NOMO-1 treated with DMSO at 0.1 percent for 48 hours (cell line): ENCODE measurements at regions not wholly inside any gene's neighbourhood (a gene's known extent, or its start where the extent isn't known, plus 50 kb on each side); places are given as distances from the start of the nearest gene placed in this dataset.

Experiments
- DNase-seq: peaks from one replicate; lab custom pipeline; 2025; ENCODE audit not compliant: unreplicated experiment; lab: John Stamatoyannopoulos, UW

- no peak for DNase-seq
Observed at GRCh38 chr6:77181749-77182148, 281.5 kb downstream of the HTR1B start.

- no peak for DNase-seq
Observed at GRCh38 chr6:77180326-77180725, 283.0 kb downstream of the HTR1B start.

- DNase-seq: no peak
Observed at GRCh38 chr6:77178821-77179220, 284.5 kb downstream of the HTR1B start.

DNA sequence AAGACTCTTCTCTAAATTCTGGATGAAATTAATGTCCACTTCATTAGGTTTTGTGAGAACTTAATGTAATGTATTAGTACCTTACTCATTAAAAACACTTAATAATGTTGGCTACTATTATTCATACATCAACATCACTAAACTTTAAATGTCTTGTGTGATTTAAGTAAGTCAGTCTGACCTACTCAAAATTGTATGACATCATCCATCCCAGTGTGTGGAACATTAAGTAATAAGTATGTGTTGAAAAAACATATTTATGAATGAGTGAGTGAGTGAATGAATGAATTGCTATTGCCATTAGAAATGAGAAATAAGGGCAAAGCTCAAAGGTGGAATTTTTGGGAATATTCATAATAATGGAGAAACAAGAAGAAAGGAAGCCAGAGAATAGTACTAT is 285.8 kb downstream of the HTR1B start:
- DNase-seq: no peak

DNA sequence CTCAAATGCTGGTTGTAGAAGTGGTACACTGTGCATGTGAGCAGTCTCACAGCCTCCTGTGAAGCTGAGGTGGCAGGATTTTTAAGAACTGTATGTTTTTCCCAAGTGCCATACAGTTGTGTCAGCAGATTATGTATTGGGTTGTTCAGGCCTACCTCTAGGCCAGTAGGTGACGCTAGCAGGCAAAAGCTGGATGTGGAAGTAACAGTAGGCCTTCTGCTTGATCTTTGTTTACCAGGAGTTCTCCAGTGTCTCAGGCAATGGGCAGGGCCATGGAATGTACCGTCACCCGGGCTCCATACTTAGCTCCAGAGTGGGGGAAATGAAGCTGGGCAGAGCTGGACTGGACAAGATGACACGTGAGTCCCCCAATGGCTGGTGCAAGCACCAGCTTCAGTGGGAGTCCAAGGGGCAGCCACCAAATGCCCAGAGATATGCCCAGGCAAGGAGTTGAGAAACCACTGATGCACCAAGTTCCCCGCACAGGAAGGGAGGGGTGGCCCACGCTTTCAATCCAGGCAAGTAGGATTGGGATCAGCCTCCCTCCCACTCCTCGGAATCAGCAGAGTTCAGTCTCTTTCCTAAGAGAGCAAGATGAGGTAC is 289.7 kb downstream of the HTR1B start:
- no peak for DNase-seq

- DNase-seq: no peak
Observed at GRCh38 chr6:77172578-77172977, 290.7 kb downstream of the HTR1B start.

DNA sequence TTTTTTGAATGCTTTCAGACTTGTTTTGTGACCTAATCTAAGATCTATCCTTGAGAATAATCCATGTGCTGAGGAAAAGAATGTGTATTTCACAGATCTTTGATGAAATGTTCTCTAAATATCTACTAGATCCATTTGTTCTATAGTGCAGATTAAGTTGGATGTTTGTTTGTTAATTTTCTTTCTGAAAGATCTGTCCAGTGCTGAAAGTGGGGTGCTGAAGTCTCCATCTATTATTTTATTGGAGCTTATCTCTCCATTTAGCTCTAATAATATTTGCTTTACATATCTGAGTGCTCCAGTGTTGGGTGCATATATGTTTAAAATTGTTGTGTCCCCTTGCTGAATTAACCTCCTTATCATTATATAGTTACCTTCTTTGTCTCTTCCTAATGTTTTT is 303.6 kb downstream of the HTR1B start:
- DNase-seq: no peak

DNA sequence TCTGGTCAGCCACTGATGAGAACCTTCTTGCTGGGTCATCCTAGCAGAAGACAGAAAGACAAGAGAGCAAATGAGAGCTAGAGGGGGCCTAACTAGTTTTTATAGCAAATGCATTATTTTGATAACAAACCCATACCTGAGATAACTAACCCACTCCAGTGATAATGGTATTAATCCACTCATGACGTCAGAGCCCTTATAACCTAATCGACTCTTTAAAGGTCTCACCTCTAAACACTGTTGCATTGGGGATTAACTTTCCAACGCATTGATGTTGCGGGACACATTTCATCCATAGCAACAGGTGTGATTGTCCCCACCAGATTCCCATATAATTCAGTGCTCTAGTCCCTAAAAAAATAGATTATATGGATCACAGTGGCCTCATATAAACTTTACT is 312.1 kb downstream of the HTR1B start:
- DNase-seq: no peak

- DNase-seq: no peak
Observed at GRCh38 chr6:77150736-77151135, 312.6 kb downstream of the HTR1B start.

GRCh38 chr6:77145244-77145643 is 318.0 kb downstream of the HTR1B start:
- DNase-seq: no peak

DNA sequence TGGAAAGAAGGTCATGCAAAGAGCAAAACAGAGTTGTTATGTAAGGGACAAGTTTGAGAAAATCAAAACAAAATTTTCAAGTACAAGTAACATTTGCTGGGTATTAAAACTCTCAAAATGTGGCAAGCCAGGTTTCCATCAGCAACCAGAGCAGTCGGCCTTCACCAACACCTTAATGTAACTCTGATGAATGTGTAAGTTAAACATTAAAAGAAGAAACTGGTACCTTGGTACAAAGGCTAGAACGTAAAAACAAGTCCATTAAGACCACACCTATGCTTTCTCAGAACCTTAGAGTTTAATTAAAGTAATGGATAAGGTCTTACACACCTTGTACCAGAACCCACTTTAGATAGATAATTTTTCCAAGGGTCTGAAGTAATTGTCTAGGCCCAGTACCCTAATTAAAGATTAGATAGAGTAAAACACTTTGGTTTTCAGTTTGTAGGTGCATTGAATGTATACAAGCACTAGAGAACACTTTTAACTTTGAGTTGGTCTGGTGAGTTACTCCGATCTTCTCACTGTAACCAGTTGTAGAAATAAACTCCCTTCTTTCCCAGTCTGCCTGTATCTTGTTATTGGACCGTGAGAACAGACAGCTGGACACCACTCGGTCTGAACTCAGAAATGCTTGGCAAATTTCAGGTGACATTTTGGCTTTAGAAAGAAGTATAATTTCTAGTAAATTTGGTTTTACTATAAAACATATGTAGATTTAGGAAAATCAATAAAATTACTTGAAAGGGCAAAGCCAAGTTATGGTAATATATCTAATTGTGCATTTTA is 319.4 kb downstream of the HTR1B start:
- no peak for DNase-seq

DNA sequence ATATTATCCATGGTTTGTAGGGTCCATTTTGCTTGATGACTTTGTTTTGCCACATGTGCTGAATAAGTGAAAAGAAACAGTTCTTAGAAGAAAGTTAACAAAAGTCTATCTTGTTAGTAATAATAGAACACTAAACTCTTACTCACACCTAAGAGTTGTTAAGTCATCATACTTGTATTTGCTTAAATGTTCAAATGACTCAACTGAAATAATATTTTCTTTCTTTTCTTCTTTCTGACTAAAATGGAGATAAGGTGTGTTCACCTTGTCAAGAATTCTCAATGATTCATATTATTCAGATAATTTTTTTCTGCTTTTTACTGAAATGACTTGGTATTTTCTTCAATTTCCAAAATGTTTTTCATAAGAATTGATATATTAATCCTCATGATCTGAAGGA is 327.2 kb downstream of the HTR1B start:
- DNase-seq: no peak

DNA sequence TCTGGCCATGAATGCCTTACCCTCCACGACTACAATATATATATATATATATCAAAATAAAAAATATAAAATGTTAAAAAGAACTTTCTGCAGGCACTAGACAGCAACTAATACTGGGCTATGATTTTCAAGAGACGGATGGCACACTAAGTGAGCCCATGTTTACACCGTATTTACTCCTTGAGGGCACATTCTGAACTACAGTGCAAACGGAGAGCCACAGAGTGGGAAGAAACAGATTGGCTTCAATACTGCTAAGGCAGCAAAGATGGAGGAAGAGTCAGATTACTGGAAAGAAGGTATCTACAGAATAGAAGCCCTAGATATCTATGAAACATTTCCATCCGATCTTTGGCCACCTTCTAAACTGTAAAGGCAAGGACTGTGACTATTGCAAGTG is 330.3 kb downstream of the HTR1B start:
- DNase-seq: no peak

DNA sequence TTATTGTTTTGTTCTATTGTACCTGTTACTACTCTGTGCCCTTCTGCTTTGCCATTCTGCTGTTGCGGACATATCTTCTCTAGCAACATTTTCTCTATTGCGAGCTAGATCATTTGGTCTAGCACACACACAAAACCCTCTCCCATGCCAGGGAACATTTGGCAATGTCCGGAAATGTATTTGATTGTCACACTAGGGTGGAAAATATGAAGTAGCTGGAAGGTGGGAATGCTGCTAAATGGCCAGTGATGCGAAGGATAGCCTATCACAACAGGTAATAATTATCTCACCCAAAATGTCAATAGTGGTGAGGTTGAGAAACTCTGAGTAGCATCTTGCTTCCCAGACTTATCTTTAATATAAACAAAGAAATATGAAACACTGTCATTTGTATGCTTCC is 331.9 kb downstream of the HTR1B start:
- DNase-seq: no peak

- DNase-seq: no peak
Observed at GRCh38 chr6:77124604-77125003, 338.7 kb downstream of the HTR1B start.

- no peak for DNase-seq
Observed at GRCh38 chr6:77123527-77123926, 339.8 kb downstream of the HTR1B start.

DNA sequence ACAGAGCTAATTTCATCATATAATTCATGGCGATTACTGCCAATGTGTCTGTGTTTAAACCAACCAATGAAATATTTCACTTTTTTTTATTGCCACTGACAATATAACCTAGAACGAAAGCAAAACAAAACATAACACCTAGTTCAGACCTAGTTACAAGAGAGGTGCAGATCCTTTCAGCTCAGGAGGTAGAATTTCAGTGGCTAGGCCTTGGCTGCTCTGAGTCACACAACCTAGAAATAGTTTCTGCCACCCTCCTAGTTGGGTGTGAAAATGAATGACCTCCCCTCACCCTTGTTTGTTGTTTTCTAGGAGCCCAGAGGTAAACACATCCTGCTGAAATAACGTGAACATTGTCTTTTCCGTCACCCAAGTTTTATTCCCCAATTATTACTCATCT is 356.3 kb downstream of the HTR1B start:
- DNase-seq: no peak

DNA sequence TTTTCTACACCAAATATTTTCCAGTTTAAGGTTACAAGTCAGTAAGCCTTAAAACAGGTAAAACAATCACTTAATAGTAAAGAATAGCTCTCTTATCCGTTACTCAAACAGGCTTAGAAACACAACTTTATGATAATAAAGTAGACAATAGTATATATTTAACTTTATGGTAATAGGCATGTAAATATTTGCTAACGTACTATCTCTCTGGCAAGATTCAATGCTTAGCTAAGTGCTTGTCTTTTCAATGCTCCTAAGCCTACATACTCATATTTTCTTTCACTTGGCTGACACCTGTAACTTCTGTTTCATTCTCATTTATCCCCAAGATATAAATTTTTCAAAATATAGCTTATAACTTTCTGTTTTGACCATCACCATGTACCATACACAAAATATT is 358.2 kb downstream of the HTR1B start:
- DNase-seq: no peak

GRCh38 chr6:77097940-77098339 is 365.4 kb downstream of the HTR1B start:
- DNase-seq: no peak

DNA sequence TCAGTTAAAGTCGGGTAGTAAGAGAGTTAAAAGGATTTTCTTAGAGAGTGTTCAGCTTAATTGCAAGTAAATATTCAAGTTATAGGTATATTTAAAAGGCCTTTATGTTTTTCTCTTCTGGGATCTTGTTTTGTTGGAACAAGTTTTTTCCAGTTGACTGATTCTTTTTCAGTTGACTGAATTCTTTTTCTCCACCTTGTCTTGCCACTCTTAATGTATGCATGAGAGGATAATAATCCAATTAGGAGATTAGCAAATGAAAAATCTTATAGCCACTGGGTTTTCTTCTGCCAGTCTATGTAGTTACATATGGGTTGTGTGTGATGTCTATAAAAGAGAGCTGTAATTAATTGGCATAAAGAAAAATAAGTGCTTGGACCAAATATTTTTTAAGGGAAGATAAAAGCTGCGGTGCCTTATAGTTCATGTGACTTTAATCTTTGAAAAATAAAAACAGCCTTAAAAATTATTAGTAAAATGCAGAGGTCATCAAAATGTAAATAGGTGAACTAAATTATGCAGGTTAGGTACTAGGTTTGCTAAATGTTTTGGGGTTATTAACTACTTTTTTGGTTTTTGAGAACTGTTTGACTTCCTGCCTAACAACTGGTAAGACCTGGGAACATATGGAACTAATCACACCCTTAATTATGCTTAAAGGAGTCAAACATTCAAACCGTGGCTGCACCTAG is 367.2 kb downstream of the HTR1B start:
- no peak for DNase-seq

DNA sequence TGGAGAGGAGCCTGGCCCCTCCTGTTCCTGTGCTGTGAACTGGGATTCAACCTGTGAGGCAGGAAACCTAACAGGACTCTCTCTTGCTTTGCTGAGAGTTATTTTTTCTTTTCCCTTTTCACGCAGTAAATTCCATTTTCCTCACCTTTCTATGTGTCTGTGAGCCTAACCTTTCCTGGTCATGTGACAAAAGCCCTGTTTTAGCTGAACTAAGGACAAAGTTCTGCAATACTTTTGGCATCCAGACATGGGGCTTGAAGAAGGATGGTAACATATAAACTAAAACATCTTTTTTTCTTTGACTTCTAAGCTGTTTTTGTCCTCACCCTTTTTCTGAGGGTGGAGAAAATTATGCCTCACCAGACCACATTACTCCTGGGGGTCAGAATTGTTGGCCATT is 368.5 kb downstream of the HTR1B start:
- no peak for DNase-seq

- no peak for DNase-seq
Observed at GRCh38 chr6:77092971-77093370, 370.3 kb downstream of the HTR1B start.
